SK-N-DZ (cell line): ENCODE measurements at regions not wholly inside any gene's neighbourhood (a gene's known extent, or its start where the extent isn't known, plus 50 kb on each side); places are given as distances from the start of the nearest gene placed in this dataset.
"Not testable (repeated sequence)": the region's sequence is repeated elsewhere in the genome, so short reads cannot be mapped to it uniquely, and the experiment has no call there.

ENCODE experiments used
- DNase-seq: peaks from one replicate; pipeline ENCODE4 v3.0.0-alpha.2; 2015; ENCODE audit warnings: low spot score

DNA sequence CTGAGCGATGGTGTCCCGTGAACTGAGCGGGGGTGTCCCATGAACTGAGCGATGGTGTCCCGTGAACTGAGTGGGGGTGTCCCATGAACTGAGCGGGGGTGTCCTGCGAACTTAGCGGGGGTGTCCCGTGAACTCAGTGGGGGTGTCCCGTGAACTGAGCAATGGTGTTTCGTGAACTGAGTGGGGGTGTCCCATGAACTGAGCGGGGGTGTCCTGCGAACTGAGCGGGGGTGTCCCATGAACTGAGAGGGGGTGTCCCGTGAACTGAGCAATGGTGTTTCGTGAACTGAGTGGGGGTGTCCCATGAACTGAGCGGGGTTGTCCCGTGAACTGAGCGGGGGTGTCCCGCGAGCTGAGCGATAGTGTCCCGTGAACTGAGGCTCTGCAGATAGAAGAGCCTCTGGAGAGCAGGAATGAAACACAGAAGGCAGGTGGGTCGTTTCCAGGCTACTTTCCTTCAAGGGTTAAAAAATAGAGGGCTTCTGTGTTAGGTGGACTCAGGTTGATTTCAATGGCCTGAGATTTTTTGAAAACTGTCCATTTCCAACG lies 176.1 kb downstream of the RTP5 start:
- not testable (repeated sequence) for DNase-seq

DNA sequence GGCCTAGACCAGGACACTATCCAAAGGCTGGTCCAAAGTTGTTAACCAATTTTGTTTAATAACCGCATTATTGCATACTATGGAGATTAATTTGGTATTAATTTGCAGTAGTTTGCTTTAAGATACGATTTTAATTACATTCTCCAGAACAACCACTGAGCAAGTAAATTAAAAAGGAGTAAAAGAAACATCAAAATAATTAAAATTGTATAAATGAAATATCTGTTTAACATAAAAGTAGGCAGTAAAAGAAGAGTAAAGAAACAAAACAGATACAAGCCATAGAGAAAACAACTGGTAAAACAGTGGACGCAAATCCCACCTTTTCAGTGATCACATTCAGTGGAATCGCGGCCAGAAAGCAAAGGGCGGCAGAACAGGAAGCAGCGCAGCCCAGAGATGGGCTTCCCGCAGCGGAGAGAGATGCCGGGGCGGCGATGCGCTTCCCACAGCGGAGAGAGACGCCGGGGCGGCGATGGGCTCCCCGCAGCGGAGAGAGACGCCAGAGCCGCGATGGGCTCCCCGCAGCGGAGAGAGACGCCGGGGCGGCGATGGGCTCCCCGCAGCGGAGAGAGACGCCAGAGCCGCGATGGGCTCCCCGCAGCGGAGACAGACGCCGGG lies 176.8 kb downstream of the RTP5 start:
- DNase-seq, result no peak

DNA sequence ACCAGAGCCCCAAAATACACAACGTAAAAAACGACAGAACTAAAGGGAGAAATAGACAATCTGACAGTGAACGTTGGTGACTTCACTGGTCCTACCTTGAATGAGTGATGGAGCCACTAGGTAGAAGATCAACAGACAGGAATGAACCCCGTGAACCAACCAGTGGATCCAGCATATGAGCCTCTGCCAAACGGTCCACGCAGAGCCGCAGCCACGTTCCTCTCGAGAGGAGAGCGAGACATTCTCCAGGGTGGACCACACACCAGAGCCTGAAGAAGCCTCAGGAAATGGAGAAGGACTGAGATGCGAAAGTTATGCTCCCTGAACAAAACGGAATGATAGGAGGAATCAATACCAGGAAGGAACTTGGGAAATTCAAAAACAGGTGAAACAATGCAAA lies 178.4 kb downstream of the RTP5 start:
- no peak for DNase-seq

DNA sequence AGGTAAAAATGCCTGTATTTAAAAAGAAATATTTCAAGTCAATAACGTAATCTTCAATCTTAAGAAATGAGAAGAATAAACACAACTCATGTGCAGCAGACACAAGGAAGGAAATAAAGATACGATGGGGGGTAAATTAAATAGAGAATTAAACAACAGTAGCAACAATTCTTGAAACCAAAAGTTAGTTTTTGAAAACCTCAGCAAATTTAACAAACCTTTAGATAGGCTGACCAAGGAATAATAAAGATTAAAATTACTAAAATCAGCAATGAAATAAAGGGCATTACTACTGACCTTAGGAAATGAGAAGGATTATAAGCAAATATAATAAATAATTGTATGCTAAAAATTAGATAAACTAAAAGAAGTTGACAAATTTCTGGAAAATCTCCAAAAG lies 178.9 kb downstream of the RTP5 start:
- no peak for DNase-seq

DNA sequence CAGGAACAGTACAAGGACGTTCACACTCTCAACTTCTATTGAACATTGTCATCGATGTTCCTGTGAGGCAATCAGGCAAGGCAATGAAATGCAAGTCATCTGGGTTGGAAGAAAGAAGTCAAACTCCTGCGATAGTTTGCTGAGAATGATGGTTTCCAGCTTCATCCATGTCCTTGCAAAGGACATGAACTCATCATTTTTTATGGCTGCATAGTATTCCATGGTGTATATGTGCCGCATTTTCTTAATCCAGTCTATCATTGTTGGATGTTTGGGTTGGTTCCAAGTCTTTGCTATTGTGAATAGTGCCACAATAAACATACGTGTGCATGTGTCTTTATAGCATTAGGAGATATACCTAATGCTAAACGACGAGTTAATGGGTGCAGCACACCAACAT lies 180.0 kb downstream of the RTP5 start:
- DNase-seq, result not testable (repeated sequence)

DNA sequence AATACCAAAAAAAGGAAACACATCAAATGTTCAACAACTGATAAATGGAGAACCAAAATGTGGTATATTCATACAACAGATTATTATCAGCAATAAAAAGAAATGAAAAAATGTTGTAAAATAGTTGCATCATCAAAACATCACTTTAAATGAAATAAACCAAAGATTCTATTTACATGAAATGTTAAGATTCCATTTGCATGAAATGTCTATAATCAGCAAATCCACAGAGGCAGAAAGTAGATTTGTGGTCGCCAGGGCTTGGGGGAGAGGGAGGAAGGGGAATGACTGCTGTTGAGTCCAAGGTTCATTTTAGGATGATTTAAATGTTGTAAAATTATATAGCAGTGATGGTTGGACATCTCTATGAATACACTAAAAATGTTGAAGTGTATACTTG lies 181.9 kb downstream of the RTP5 start:
- no peak for DNase-seq

DNA sequence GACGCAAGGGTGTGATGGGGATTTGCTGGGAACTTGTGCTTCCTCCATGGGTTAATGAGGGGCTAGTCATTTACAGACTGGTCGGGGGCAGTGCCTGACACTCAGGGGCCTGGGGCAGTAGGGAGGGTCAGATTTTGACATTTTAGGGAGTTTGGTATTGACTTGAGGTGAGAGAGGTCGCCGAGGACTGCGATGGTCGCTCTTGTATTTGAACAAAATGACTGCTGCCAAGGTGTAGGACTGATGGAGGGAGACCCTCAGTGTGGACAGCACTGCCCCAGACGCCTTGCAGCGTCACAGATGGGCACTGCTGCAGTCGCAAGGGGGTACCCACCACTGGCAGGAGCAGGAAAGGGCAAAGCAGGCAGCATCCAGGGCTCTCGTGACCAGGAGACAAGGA lies 182.9 kb downstream of the RTP5 start:
- no peak for DNase-seq

DNA sequence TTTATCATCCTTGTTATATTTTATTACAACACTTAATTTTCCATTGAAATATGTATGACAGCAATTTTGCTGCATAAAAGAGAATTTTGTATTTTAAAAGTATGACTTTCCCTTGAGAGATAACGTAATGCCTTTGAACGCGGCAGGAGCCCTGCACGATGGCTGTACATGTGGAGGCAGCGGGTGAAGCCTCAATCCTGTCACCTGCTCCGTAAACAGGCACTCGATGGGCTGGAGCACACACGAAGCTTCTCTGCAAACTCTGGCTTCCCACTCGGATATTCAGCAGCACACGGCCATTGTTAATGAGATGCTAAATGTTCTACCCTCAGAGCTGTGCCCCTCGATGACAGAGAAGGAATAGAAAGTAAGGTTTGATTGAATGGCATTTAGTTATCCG lies 184.4 kb downstream of the RTP5 start:
- DNase-seq, result no peak

DNA sequence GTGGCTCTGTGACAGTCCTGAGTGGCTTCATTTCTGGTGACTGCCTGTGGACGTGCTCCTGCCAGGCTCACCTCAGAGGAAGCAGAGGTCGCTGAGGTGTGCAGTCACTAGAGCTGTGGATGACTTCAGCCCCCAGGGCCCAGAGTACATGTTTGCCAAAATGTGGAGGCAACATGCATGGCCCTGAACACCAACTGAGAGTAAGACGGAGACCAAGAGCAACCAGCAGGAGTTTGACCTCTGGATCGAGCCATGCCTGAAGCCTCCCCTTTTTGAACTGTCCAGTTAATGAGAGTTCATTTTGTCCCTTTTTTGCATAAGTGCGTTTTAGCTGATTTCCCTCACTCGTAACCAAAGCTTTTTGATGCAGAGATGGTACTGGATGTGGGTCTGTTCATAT lies 184.9 kb downstream of the RTP5 start:
- no peak for DNase-seq

DNA sequence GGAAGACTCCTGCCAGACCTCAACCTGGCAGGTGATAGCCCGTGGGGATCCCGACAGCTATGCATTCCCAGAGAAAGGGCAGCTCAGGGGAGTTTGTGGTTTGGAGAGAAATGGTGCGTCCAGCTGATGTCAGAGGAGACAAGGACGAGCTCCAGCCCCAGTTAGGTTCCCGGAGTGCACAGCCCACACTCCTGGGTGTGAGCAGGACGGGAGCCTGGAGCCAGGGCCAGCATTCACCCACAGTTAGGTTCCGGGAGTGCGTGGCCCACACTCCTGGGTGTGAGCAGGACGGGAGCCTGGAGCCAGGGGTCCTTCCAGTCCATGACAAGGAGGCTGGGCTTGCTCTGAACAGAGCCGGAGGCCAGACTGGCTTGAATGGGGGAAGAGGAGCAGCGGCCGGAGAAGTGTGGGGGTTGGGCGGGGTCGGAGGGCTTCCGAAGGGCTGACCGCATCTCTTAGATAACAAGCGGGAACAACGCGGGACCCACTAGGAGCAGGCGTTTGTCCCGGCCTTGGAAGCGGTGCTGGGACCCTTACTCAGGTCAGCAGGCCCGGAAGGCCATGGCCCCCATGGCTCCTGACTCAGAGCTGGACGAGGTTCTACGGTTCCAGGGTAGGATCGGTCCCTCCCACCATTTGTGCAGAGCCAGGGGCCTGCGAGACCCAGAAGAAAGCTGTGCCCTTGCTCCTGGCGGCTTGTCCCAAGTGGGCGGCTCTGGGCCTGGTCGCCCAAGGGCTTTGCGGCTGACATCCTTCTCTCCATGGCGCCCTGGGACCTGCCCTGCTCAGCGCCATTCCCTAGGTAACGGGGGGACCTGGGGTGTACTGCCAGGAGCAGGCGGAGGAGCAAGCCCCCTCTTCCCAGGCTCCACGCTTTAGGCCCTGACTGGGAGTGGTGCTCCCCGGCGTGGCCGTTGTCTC lies 185.6 kb downstream of the RTP5 start:
- no peak for DNase-seq

DNA sequence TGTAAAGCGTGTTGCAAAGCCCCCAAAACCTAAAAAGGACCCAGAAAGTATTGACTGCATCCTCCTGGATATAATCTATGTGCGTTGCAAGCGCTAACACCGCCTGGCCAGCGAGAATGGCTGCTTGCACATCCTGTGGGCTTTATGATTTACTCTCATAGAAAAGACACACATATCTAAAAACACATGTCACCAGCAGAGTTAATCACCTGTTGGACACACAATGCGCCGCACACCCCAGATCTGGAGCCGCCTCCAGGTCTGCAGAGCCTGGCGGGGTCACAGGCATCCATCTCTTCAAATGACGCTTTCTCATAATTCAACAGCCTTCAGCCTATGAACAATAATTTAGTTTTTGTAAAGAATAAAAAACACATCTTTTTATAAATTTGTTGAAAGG lies 186.5 kb downstream of the RTP5 start:
- no peak for DNase-seq

DNA sequence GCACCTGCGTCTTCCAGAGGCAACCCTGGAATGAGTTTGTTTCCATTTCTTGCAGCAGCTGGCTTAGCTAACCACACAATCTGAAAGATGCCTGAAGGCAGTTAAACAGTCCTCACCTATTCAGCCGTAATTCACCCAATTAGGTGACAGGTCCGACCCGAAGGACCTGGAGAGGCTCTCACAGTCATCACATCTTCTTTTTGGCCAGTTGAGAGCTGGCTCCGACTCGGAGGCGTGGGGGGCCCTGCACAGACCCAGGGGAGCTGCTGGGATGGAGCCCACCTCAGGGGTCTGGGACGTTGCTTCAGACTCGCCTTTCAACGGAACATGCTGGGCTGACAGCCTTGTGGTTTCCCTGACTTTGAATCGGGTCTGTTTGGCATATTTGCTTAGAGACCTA lies 187.3 kb downstream of the RTP5 start:
- DNase-seq, result no peak

DNA sequence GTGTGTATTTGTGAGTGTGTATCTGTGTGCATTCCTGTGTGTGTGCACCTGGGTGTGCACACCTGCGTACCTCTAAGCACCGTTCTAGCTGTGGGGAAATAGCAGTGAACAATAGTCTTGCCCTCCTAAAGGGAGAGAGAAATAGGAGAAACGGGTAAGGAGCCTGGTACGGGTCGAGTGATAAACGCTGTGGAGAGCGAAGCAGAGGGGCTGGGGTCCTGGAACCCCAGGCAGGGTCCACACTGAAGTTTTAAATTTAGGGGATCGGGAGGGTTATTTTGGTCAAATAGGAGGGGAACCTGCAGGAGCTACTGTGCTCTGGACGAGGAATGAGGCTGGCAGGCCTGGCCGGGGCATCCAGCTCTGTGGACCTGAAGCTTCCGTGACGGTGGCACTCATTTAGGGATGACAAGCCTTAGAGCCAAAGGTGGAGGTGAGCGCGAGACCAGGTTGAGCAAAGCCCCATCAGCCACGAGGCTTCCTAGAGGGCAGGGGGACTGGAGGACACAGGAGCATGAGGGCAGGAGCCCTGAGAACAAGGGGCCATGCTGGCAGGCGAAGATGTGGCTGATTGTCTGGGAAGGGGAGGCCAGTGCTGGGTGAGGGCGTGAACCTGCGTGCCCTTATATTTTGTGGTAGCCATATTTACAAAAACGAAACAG lies 188.0 kb downstream of the RTP5 start:
- no peak for DNase-seq

DNA sequence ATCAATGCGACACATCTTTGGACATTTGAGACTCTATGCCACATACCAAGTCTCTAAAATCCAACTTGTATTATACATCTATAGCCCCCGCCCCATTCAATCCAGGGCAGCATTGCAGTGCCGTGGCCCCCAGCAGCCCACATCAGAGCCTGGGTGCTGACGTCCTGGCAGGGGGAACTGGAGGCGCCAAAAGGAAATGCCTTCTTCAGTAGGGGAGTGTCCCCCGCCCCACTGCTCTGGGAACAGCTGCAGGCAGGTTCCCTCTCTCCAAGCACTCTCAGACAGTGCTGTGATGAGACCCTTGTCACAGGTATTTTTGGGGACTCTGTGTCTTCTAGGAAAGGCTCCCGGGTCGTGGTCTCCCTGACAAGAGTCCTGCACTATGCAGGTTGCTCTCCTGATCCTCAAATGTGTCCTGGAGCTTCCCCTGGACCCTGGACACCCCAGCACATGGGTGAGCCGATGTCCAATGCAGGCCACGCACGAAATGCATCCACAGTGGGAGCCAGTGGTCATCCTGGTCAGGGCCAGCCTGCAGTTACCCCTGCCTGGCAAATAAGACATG lies 188.7 kb downstream of the RTP5 start:
- DNase-seq, result no peak

DNA sequence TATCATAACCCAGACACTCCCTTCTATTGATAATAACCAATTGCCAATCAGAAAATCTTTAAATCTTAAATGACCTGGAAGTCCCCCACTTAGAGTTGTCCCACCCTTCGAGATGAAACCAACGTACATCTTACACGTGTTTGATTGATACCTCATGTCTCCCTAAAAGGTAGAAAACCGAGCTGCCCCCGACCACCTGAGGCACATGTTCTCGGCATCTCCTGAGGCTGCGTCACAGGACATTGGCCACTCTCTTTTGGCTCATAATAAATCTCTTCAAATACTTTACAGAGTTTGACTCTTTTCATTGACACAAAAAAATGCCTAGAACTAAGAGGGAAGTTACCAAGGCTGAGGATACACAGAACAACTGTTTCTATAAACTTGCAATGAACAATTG lies 190.0 kb downstream of the RTP5 start:
- no peak for DNase-seq

DNA sequence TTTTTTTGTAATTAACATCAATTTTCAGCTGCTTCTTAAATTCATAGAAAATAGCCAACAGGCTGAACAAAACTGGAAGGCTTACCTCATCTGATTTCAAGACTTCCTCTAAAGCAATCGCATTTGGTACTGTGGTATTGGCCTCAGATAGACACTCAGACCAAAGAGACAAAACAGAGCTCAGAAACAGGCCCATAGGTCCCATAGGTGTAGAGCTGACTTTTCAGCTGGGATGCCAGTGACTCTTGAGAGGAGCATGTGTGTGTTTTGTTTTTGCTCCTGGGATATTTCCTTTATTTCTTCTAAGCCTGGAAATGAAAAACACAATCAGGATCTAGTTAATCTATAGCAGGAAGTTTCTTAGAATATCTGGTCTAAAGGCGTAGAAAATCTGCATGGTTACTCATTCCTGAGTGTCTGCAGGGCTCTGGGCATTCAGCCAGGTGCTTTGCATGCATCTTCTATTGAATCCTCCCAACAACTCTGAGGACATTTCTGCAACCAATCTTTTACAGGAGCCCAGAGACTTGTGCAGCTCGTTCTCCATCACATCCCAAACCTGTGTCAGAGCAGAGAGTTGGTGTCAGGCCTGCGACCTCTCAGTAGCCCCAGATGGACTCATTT lies 190.8 kb downstream of the RTP5 start:
- no peak for DNase-seq

DNA sequence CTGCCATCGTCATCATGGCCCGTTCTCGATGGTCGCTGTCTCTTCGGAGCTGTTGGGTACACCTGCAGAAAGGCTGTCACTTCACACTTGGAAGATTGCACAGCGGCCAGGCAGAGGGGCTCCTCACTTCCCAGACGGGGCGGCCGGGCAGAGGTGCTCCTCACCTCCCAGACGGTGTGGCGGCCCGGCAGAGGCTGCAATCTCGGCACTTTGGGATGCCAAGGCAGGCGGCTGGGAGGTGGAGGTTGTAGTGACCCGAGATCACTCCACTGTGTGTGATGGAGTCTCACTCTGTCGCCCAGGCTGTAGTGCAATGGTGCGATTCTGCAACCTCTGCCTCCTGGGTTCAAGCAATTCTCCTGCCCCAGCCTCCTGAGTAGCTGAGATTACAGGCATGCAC lies 192.4 kb downstream of the RTP5 start:
- not testable (repeated sequence) for DNase-seq

DNA sequence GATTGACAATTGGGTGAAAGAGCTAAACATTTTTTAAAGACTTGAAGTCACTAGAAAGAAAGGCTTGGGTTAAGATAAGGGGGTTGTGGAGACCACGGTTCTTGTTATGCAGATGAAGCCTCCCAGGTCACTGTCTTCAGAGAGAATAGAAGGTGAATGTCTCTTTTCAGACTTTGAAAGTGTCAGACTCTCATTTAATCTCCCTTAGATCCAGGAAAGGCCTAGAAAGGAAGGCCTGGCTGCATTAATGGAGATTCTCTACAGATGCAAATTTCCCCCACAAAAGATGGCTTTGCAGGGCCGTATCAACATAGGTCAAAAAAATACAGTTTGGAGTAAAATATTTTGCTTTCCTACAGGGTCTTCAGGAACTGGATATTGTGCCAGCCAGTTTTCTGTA lies 193.9 kb downstream of the RTP5 start:
- no peak for DNase-seq

DNA sequence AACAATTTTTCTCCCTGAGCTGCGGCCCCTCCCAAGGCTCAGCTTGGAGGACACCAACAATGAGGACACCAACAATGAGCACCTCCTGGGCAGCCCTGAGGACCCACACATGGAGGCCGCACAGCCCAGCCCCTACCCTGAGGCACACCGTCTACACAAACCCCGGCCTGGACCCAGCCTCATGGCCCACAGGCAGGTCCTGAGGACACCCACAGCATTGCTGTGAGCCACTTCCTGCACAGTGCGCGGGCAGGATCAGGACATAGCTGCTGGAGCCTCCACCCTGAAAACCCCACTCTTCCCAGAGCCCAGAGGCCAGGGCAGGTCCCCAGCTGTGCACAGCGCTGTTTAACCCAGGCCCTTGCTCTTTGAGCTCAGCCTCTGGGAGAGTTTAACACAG lies 194.3 kb downstream of the RTP5 start:
- DNase-seq, result no peak

DNA sequence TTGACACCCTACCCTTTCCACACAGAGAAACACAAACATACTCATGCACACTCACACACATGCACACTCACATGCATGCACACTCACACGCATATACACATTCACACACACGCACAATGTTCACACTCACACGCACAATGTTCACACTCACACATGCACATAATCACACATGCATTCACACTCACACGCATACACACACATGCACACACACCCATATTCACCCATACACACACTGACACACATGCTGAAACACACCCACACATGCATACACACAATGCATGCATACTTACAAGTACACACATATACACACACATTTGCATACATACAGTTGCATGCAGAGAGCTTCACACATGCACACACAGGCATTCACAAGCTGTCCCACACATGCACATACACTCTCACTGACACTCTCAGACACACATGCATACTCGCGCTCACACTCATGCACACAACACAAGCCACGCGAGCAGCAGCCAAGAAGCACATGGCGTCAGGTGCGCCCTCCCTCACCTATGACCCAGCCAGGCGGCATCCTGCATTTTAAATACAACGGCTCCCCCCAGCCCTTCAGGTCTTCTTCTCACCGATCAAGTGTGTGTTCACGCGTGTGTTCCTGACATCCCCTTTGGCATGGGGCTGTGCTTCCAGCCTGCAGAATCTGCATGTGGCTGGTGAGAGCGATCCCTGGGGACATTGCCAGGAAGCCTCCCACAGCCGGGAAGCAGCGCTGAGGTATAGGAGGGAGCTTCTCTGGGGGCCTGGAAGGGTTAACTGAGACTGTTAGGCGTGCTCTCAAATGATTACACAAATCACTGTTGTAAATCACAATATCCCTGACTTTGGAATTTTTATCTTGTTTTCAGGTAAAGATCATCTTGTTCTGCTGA lies 195.1 kb downstream of the RTP5 start:
- no peak for DNase-seq

DNA sequence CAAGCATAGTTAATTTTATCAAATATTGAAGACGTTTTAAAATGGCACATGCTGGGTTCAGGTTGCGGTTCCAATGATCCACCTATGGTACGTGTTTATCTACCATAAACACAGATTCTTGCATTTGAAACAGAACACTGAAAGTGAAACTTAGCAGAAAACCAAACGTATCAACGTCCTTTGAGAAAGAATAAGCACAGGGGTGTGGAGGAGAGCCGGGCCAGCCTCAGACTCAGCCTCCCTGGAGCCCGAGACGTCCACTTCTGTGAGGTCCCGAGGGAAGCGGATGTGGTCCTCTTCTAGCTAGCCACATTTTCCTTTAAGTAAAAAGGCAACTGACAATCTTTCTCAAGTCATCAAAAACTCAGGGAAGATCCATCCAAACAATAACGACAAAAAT lies 195.9 kb downstream of the RTP5 start:
- DNase-seq, result no peak
